SK-N-SH (cell line): ENCODE measurements at regions not wholly inside any gene's neighbourhood (a gene's known extent, or its start where the extent isn't known, plus 50 kb on each side); places are given as distances from the start of the nearest gene placed in this dataset.

Source experiments
- CTCF ChIA-PET: fragments of 300-600, 350-600 bp; formaldehyde crosslinking; extraction: SDS; loops from one replicate; lab custom pipeline; 2021; lab: Yijun Ruan, JAX
- POLR2A ChIA-PET: fragments of 350-600 bp; sonication (Branson Sonifier 250); formaldehyde crosslinking; extraction: SDS; loops from one replicate; lab custom pipeline; 2020; ENCODE audit warnings: antibody characterized with exemption, inconsistent platforms; lab: Yijun Ruan, JAX
- DNase-seq: peaks from one replicate; pipeline ENCODE4 v3.0.0; 2012
- H2AFZ ChIP-seq: fragments of 200-600 bp; sonication (generic); 2 replicates; pipeline ENCODE4 v1.8.1; 2016; ENCODE audit warnings: antibody characterized with exemption, mild to moderate bottlenecking, low read depth
- H3F3A ChIP-seq: fragments of 200-600 bp; sonication (generic); replicated peaks from 2 replicates; pipeline ENCODE3; 2016; ENCODE audit warnings: antibody characterized with exemption, mild to moderate bottlenecking; ENCODE audit not compliant: insufficient read depth
- H3K27ac ChIP-seq, 2 experiments: fragments of 200-500 bp in 1 of 2; fragments of 200-600 bp in 1 of 2; sonication (Bioruptor generic) in 1 of 2; sonication (generic), shearing (Covaris generic) in 1 of 2; 2 replicates each; pipeline versions ENCODE4 v1.5.1 to v1.6.1; 2014 to 2016; ENCODE audit warnings: low read depth in 2 of 2, inconsistent platforms in 1 of 2, low read length in 1 of 2, mild to moderate bottlenecking in 1 of 2, mixed read lengths in 1 of 2
- H3K27me3 ChIP-seq: fragments of 200-600 bp; sonication (generic), shearing (Covaris generic); 2 replicates; pipeline ENCODE4 v1.6.1; 2016; ENCODE audit warnings: mixed run types; ENCODE audit not compliant: insufficient read depth
- H3K36me3 ChIP-seq, 2 experiments: fragments of 200-500 bp in 1 of 2; fragments of 200-600 bp in 1 of 2; sonication (Bioruptor generic) in 1 of 2; sonication (generic) in 1 of 2; replicated peaks in 1 of 2; 2 replicates each; pipeline versions ENCODE3 to v1.5.1; 2014 to 2016; ENCODE audit warnings: low read length in 1 of 2, mild to moderate bottlenecking in 1 of 2; ENCODE audit not compliant: insufficient read depth in 2 of 2, control insufficient read depth in 1 of 2
- H3K4me1 ChIP-seq, 2 experiments: fragments of 200-500 bp in 1 of 2; fragments of 200-600 bp in 1 of 2; sonication (Bioruptor generic) in 1 of 2; sonication (generic), shearing (Covaris generic) in 1 of 2; 2 replicates each; pipeline versions ENCODE4 v1.5.1 to v1.6.1; 2014 to 2016; ENCODE audit warnings: low read depth in 1 of 2, low read length in 1 of 2, mixed run types in 1 of 2; ENCODE audit not compliant: insufficient read depth in 2 of 2, control insufficient read depth in 1 of 2
- H3K4me2 ChIP-seq: fragments of 200-600 bp; sonication (generic), shearing (Covaris generic); 2 replicates; pipeline ENCODE4 v1.6.1; 2017; ENCODE audit warnings: mixed run types
- H3K4me3 ChIP-seq, 2 experiments: fragments of 200-500 bp in 1 of 2; fragments of 200-600 bp in 1 of 2; sonication (Bioruptor generic) in 1 of 2; sonication (generic), shearing (Covaris generic) in 1 of 2; 2 replicates each; pipeline versions ENCODE4 v1.5.1 to v1.8.1; 2014 to 2016; ENCODE audit warnings: low read depth in 2 of 2, inconsistent platforms in 1 of 2, low read length in 1 of 2, mild to moderate bottlenecking in 1 of 2, mixed read lengths in 1 of 2, moderate library complexity in 1 of 2
- H3K79me2 ChIP-seq: fragments of 200-600 bp; sonication (generic); 2 replicates; pipeline ENCODE4 v1.8.1; 2017; ENCODE audit warnings: mild to moderate bottlenecking; ENCODE audit not compliant: insufficient read depth
- H3K9ac ChIP-seq: fragments of 200-600 bp; sonication (generic); 2 replicates; pipeline ENCODE4 v1.6.1; 2017; ENCODE audit warnings: mixed run types
- H3K9me2 ChIP-seq: fragments of 200-600 bp; sonication (generic); 2 replicates; pipeline ENCODE4 v1.6.1; 2017; ENCODE audit warnings: mixed run types
- H3K9me3 ChIP-seq: fragments of 200-600 bp; sonication (generic); 2 replicates; pipeline ENCODE4 v1.6.1; 2017; ENCODE audit warnings: mixed run types, mild to moderate bottlenecking, moderate library complexity
- H4K20me1 ChIP-seq: fragments of 200-600 bp; sonication (generic); 2 replicates; pipeline ENCODE4 v1.6.1; 2017; ENCODE audit warnings: mild to moderate bottlenecking, mixed run types; ENCODE audit not compliant: insufficient read depth
- CTCF ChIP-seq: fragments of 200-600 bp; sonication (generic); IDR thresholded peaks from 2 replicates; pipeline ENCODE4 v1.6.1; 2017; ENCODE audit warnings: antibody characterized with exemption, mild to moderate bottlenecking, moderate library complexity
- EP300 ChIP-seq, 2 experiments: IDR thresholded peaks; 2 replicates each; pipeline versions ENCODE4 v1.4.0 to v1.6.1; 2012; ENCODE audit warnings: borderline replicate concordance in 1 of 2, low read depth in 1 of 2, low read length in 1 of 2
- FOSL2 ChIP-seq: IDR thresholded peaks from 2 replicates; pipeline ENCODE4 v1.4.0; 2012; ENCODE audit warnings: low read depth, mild to moderate bottlenecking, moderate library complexity, borderline replicate concordance
- GATA2 ChIP-seq: sonication (generic); formaldehyde crosslinking; IDR thresholded peaks from 2 replicates; pipeline ENCODE4 v1.5.0; 2020; ENCODE audit warnings: mild to moderate bottlenecking, missing genetic modification reagents
- IRF3 ChIP-seq: fragments of 150-350 bp; IDR thresholded peaks from 2 replicates; pipeline ENCODE4 v1.6.1; 2016; ENCODE audit warnings: mild to moderate bottlenecking, low read depth, low read length
- MAX ChIP-seq: IDR thresholded peaks from 2 replicates; pipeline ENCODE4 v1.4.0; 2012; ENCODE audit warnings: low read depth
- MXI1 ChIP-seq: IDR thresholded peaks from 2 replicates; pipeline ENCODE4 v1.6.1; 2012; ENCODE audit warnings: mild to moderate bottlenecking, low read depth, low read length, improper control_type of control experiment
- PBX3 ChIP-seq: IDR thresholded peaks from 2 replicates; pipeline ENCODE4; 2012
- POLR2AphosphoS5 ChIP-seq: IDR thresholded peaks from 2 replicates; pipeline ENCODE4 v1.6.1; 2012; ENCODE audit warnings: low read depth, low read length
- RAD21 ChIP-seq: IDR thresholded peaks from 2 replicates; pipeline ENCODE4 v1.6.1; 2012; ENCODE audit warnings: mild to moderate bottlenecking, low read length
- REST ChIP-seq: IDR thresholded peaks from 2 replicates; pipeline ENCODE4 v1.6.1; 2012; ENCODE audit warnings: mild to moderate bottlenecking, low read depth, low read length, moderate library complexity
- RFX5 ChIP-seq: IDR thresholded peaks from 2 replicates; pipeline ENCODE4 v1.6.1; 2012; ENCODE audit warnings: mild to moderate bottlenecking, improper control_type of control experiment, low read length
- SIN3A ChIP-seq: IDR thresholded peaks from 2 replicates; pipeline ENCODE4 v1.6.1; 2012; ENCODE audit warnings: low read depth, mild to moderate bottlenecking, low read length, moderate library complexity, borderline replicate concordance
- TAF1 ChIP-seq: IDR thresholded peaks from 2 replicates; pipeline ENCODE4 v1.6.1; 2012; ENCODE audit warnings: low read depth, mild to moderate bottlenecking, low read length, moderate library complexity, borderline replicate concordance
- TCF12 ChIP-seq: IDR thresholded peaks from 2 replicates; pipeline ENCODE4 v1.4.0; 2012
- TEAD4 ChIP-seq: IDR thresholded peaks from 2 replicates; pipeline ENCODE4 v1.4.0; 2012; ENCODE audit warnings: mild to moderate bottlenecking, borderline replicate concordance; ENCODE audit not compliant: insufficient read depth
- ZBTB33 ChIP-seq: IDR thresholded peaks from 2 replicates; pipeline ENCODE4 v1.4.0; 2012; ENCODE audit warnings: low read depth, borderline replicate concordance
- WGBS: methylation state at CpG from one replicate; pipeline ENCODE4 v1.1.6; 2017; ENCODE audit warnings: low lambda C conversion rate; 5-methylcytosine and 5-hydroxymethylcytosine counted together

GRCh38 chrX:138954976-138955375 is 243.5 kb upstream of the FGF13 start:
- no peaks in the 10 kb centered on the region for H3K4me1 ChIP-seq
- H3K79me2 ChIP-seq, result no peaks in the 10 kb centered on the region
- H3K9me3 ChIP-seq, result no peaks in the 10 kb centered on the region
- WGBS, result 0% methylated on average over 5 of the region's 5 CpGs
- TF ChIP-seq GATA2 (CRISPR knock-in tag) (no peak), IRF3 (no peak), ZBTB33 (no peak), RAD21 (no peak), RFX5 (no peak), SIN3A (no peak), TEAD4 (no peak)
- TF ChIP-seq, all 33 proteins: peak for 0
- Histone ChIP-seq H2AFZ (no peak overlapping the region), H3K9ac (no peak overlapping the region), H4K20me1 (no peaks in the 10 kb centered on the region), H3F3A (no peaks in the 10 kb centered on the region), H3K27ac (no peak overlapping the region), H3K4me3 (no peak overlapping the region), H3K27me3 (no peaks in the 10 kb centered on the region), H3K4me2 (no peak overlapping the region), H3K36me3 (no peaks in the 10 kb centered on the region), H3K9me2 (no peaks in the 10 kb centered on the region)
- ChIA-PET POLR2A (no interaction called here), CTCF (no interaction called here)
- DNase-seq, result no peak

- DNase-seq, result no peak
- no peak overlapping the region for H3K4me2 ChIP-seq
- WGBS, result 1% methylated on average over 3 of the region's 3 CpGs
- H3K27ac ChIP-seq, result no peak overlapping the region
- H3K9ac ChIP-seq, result no peak overlapping the region
- H3K27me3 ChIP-seq, result no peaks in the 10 kb centered on the region
- no peaks in the 10 kb centered on the region for H3K36me3 ChIP-seq
- H3K4me1 ChIP-seq, result no peaks in the 10 kb centered on the region
- H3K9me3 ChIP-seq, result no peaks in the 10 kb centered on the region
- H3F3A ChIP-seq, result no peaks in the 10 kb centered on the region
- H3K79me2 ChIP-seq, result no peaks in the 10 kb centered on the region
- POLR2A ChIA-PET, result no interaction called here
- no peaks in the 10 kb centered on the region for H4K20me1 ChIP-seq
- CTCF ChIA-PET, result no interaction called here
- no peak overlapping the region for H3K4me3 ChIP-seq
- H3K9me2 ChIP-seq, result no peaks in the 10 kb centered on the region
- no peak overlapping the region for H2AFZ ChIP-seq
- TF ChIP-seq TCF12 (no peak), TEAD4 (no peak), REST (no peak), MAX (no peak), GATA2 (CRISPR knock-in tag) (no peak), PBX3 (no peak), TAF1 (no peak), EP300 (IDR thresholded peaks at IDR 0.05; ENCODE audit: borderline replicate concordance in 1 of 2, low read depth in 1 of 2, low read length in 1 of 2) (no peak), MXI1 (no peak), POLR2AphosphoS5 (no peak), FOSL2 (no peak), CTCF (no peak)
Measured at GRCh38 chrX:138946926-138947325, 235.4 kb upstream of the FGF13 start.
